HFFc6 (cell line): ENCODE measurements at regions not wholly inside any gene's neighbourhood (a gene's known extent, or its start where the extent isn't known, plus 50 kb on each side); places are given as distances from the start of the nearest gene placed in this dataset.
"Not testable (repeated sequence)": the region's sequence is repeated elsewhere in the genome, so short reads cannot be mapped to it uniquely, and the experiment has no call there.

Source experiments
- DNase-seq: peaks from one replicate; pipeline ENCODE4 v3.0.0-alpha.2; 2018
- H3K27ac Mint-ChIP-seq: 2 replicates; pipeline ENCODE4 v1.8.0; 2020; ENCODE audit warnings: mild to moderate bottlenecking, mixed read lengths
- H3K27me3 Mint-ChIP-seq: 2 replicates; pipeline ENCODE4 v1.8.0; 2021; ENCODE audit warnings: mild to moderate bottlenecking, moderate library complexity, mixed read lengths; ENCODE audit not compliant: insufficient read depth
- H3K36me3 Mint-ChIP-seq: 2 replicates; pipeline ENCODE4 v1.8.0; 2021; ENCODE audit warnings: low read depth, mixed read lengths
- H3K4me1 Mint-ChIP-seq: 2 replicates; pipeline ENCODE4 v1.8.0; 2020; ENCODE audit warnings: low read depth, mixed read lengths
- H3K4me3 Mint-ChIP-seq: 2 replicates; pipeline ENCODE4 v1.8.0; 2020; ENCODE audit warnings: mild to moderate bottlenecking, moderate library complexity, mixed read lengths
- H3K9me3 Mint-ChIP-seq: 2 replicates; pipeline ENCODE4 v1.8.0; 2020; ENCODE audit warnings: mild to moderate bottlenecking, mixed read lengths
- TF ChIP-seq, protein P1 (sequence below): fragments of 200-600 bp; sonication (generic); IDR thresholded peaks from 2 replicates; pipeline ENCODE4 v1.5.0; 2021; ENCODE audit warnings: antibody characterized with exemption, mild to moderate bottlenecking

DNA sequence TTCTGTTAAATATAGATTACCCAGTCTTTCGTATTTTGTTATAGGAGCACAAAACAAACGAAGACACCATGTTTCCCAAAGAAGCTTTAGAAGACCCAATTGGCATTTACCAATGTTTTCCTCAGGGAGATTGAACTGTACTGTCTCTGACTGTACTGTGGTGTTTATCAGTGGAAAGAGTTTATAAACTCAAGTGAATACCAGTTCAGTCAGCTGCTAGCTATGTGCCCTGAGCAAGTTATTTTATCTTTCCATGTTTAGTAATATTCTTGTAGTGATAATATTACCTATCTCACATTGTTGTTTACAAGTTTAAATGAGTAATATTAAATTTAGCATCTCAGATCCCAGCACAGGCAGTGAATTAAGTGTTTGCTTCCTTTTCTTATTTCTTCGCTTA is 773.2 kb downstream of the KCNA4 start:
- H3K9me3 Mint-ChIP-seq = no peaks in the 10 kb centered on the region
- peaks cover 8% of the 10 kb centered on the region; the same call in 1 of the 2 replicates for H3K36me3 Mint-ChIP-seq
- H3K27ac Mint-ChIP-seq = no peak overlapping the region
- TF ChIP-seq, protein P1, sequence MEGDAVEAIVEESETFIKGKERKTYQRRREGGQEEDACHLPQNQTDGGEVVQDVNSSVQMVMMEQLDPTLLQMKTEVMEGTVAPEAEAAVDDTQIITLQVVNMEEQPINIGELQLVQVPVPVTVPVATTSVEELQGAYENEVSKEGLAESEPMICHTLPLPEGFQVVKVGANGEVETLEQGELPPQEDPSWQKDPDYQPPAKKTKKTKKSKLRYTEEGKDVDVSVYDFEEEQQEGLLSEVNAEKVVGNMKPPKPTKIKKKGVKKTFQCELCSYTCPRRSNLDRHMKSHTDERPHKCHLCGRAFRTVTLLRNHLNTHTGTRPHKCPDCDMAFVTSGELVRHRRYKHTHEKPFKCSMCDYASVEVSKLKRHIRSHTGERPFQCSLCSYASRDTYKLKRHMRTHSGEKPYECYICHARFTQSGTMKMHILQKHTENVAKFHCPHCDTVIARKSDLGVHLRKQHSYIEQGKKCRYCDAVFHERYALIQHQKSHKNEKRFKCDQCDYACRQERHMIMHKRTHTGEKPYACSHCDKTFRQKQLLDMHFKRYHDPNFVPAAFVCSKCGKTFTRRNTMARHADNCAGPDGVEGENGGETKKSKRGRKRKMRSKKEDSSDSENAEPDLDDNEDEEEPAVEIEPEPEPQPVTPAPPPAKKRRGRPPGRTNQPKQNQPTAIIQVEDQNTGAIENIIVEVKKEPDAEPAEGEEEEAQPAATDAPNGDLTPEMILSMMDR = no peak
- peaks cover 20% of the 10 kb centered on the region for H3K4me1 Mint-ChIP-seq
- DNase-seq = peak; percentile 4
- H3K27me3 Mint-ChIP-seq = no peaks in the 10 kb centered on the region; the same call in 1 of the 2 replicates
- no peak overlapping the region for H3K4me3 Mint-ChIP-seq

DNA sequence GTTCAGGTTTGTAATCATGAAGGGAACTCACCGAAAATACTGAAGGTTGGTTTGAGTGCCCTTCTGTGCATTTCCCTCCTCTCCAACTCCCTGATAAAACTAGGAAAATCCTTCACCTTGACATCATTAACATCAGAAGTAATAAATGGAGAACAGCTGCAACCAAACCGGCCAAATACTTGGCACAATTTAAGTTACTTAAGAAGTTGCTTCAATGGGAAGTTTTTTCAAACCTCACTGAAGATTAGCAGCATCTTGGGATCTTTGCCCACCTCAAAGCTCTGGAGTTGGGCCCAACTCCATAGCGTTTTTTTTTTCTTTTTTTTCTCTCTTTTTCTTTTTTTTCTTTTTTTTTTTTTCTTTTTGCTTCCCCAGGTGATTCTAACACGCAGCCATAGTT is 784.8 kb downstream of the KCNA4 start:
- H3K9me3 Mint-ChIP-seq = no peaks in the 10 kb centered on the region
- no peak overlapping the region for H3K27ac Mint-ChIP-seq
- TF ChIP-seq, protein P1 = no peak
- H3K27me3 Mint-ChIP-seq = peaks cover 5% of the 10 kb centered on the region; the same call in 1 of the 2 replicates
- H3K4me1 Mint-ChIP-seq = peaks cover 25% of the 10 kb centered on the region; the same call in 1 of the 2 replicates
- H3K36me3 Mint-ChIP-seq = no peaks in the 10 kb centered on the region; the same call in 1 of the 2 replicates
- no peak for DNase-seq
- no peak overlapping the region for H3K4me3 Mint-ChIP-seq

DNA sequence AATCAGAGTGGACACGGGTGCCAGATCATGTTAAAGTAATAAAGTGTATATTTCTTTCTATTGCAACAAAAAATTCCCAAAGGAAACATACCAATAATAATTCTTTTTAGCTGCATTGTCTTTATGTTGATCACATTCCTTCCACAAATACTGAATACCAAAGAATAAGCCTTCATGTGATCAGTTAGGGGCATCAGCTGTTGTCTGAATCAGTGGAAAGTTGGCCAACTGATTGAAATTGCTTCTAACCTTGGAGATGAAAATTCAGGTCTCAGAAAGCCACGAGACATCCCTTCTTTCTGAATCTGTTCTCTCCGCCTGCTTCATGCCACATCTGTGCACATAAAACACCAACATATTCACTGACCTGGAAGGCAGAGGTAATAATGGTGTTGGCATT is 785.2 kb downstream of the KCNA4 start:
- H3K27me3 Mint-ChIP-seq = peaks cover 6% of the 10 kb centered on the region; the same call in 1 of the 2 replicates
- TF ChIP-seq, protein P1 = no peak
- H3K9me3 Mint-ChIP-seq = no peaks in the 10 kb centered on the region

DNA sequence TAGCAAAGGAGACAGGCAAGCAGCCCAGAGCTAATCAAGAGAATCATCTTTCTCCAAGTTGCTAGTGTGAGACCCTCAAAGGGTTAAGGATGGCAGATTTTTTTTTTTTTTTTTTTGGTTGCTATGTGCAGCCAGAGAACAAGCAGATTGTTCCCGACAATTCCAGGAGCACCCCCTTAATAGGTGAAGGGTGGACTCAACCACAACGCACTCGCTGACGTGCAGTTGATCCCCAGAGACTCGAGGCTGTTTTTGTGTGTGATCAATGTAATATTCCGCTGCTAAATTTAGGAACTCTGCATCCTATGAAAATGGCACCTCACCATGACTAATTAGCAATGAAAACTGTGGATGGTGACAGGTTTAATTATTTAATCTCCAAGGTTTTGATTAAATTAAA is 789.0 kb downstream of the KCNA4 start:
- Mint-ChIP-seq H3K36me3 (peaks cover 14% of the 10 kb centered on the region), H3K27me3 (peaks cover 3% of the 10 kb centered on the region; the same call in 1 of the 2 replicates), H3K4me3 (peak overlapping the region; percentile 40; the same call in 1 of the 2 replicates), H3K9me3 (peaks cover 11% of the 10 kb centered on the region), H3K4me1 (peaks cover 17% of the 10 kb centered on the region; the same call in 1 of the 2 replicates), H3K27ac (no peak overlapping the region)
- DNase-seq = no peak
- TF ChIP-seq, protein P1 = no peak

More for the DNA sequence above, 785.2 kb downstream of the KCNA4 start:
- no peak for DNase-seq
- Mint-ChIP-seq H3K4me1 (peaks cover 25% of the 10 kb centered on the region; the same call in 1 of the 2 replicates), H3K36me3 (no peaks in the 10 kb centered on the region), H3K27ac (no peak overlapping the region), H3K4me3 (no peak overlapping the region)

DNA sequence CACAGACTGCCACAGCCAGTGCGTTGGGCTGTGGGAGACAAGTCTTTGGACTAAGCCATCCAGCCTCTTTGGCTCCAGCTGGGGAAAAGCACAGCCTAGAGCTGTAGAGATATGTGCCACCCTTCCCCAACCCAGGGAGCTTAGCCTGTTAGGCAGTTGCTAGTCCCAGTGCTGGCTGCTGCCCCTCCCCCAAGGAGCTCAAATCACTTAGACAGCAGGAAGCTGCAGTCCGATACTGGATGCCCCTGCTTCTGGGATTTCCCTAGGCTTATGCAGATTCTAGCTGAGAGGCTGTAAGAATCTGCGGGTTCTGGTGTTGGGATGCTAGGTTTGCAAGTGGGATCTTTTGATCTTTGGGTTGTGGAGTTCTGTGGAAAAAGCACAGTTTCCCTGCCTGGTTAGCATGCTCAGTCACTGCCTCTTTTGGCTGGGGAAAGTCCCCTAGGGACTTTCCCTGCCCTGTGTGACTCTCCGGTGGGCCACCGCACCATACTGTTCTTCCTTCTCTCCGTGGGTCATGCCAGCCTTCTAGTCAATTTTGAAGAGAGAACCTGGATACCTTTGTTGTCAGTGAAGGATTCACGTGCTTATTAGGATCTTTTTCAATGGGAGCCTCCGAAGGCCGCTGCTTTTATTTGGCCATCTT is 792.0 kb downstream of the KCNA4 start:
- H3K27me3 Mint-ChIP-seq = peaks cover 3% of the 10 kb centered on the region; the same call in 1 of the 2 replicates
- peaks cover 19% of the 10 kb centered on the region for H3K9me3 Mint-ChIP-seq
- TF ChIP-seq, protein P1 = no peak
- H3K4me1 Mint-ChIP-seq = peaks cover 17% of the 10 kb centered on the region; the same call in 1 of the 2 replicates
- DNase-seq = no peak
- peaks cover 30% of the 10 kb centered on the region for H3K36me3 Mint-ChIP-seq
- no peak overlapping the region for H3K27ac Mint-ChIP-seq
- no peak overlapping the region for H3K4me3 Mint-ChIP-seq

DNA sequence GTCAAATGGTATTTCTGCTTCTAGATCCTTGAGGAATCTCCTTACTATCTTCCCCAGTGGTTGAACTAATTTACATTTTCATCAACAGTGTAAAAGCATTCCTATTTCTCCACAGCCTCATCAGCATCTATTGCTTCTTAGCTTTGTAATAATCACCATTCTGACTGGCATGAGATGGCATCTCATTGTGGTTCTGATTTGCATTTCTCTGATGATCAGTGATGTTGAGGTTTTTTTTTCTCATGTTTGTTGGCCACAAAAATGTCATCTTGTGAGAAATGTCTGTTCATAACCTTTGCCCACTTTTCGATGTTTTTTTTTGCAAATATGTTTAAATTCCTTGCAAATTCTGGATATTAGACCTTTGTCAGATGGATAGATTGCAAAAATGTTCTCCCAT is 797.3 kb downstream of the KCNA4 start:
- DNase-seq, H3K4me3 Mint-ChIP-seq, H3K4me1 Mint-ChIP-seq, H3K27me3 Mint-ChIP-seq, H3K27ac Mint-ChIP-seq: not testable (repeated sequence)
- Mint-ChIP-seq H3K9me3 (peaks cover 24% of the 10 kb centered on the region), H3K36me3 (peaks cover 32% of the 10 kb centered on the region)
